Stimulated activated CD8-positive, alpha-beta memory T cell treated with anti-CD3 and anti-CD28 coated beads, Interleukin-4, amount 100 ng/mL, for 1 hour (primary cell): ENCODE measurements at regions not wholly inside any gene's neighbourhood (a gene's known extent, or its start where the extent isn't known, plus 50 kb on each side); places are given as distances from the start of the nearest gene placed in this dataset.
A peak's percentile ranks its signal among the peaks of the same experiment; 100 is the strongest.
"Not testable (repeated sequence)": the region's sequence is repeated elsewhere in the genome, so short reads cannot be mapped to it uniquely, and the experiment has no call there.

ENCODE experiments used
- DNase-seq, 2 donors: peaks; one replicate each; pipeline ENCODE4 v3.0.0-alpha.2; 2020; ENCODE audit warnings: low read depth in 2 of 2, low spot score in 1 of 2

GRCh38 chr4:3954540-3955320, 188.5 kb downstream of the ADRA2C start:
- DNase-seq, result peak in 1 of 2 donors; percentile 19

GRCh38 chr4:3955321-3956164, 189.4 kb downstream of the ADRA2C start:
- DNase-seq, result peak; percentile 95 to 98

- peak in 1 of 2 donors; percentile 9 for DNase-seq
Observed at GRCh38 chr4:3956165-3956867, 190.1 kb downstream of the ADRA2C start.

GRCh38 chr4:3961091-3961672, 195.0 kb downstream of the ADRA2C start:
- DNase-seq, result not testable (repeated sequence)

GRCh38 chr4:3964572-3965278, 198.5 kb downstream of the ADRA2C start:
- not testable (repeated sequence) for DNase-seq

- not testable (repeated sequence) for DNase-seq
Observed at GRCh38 chr4:3967204-3967603, 201.0 kb downstream of the ADRA2C start.

- DNase-seq, result not testable (repeated sequence)
Observed at GRCh38 chr4:3972626-3973025, 206.4 kb downstream of the ADRA2C start.

GRCh38 chr4:3973581-3974200, 207.5 kb downstream of the ADRA2C start:
- not testable (repeated sequence) for DNase-seq

- not testable (repeated sequence) for DNase-seq
Observed at GRCh38 chr4:3983518-3984125, 217.4 kb downstream of the ADRA2C start.

GRCh38 chr4:3984796-3985195, 218.6 kb downstream of the ADRA2C start:
- DNase-seq, result not testable (repeated sequence)

GRCh38 chr4:3986412-3986811, 220.2 kb downstream of the ADRA2C start:
- DNase-seq, result not testable (repeated sequence)

- not testable (repeated sequence) for DNase-seq
Observed at GRCh38 chr4:3997386-3997785, 229.3 kb downstream of the OTOP1 start.

GRCh38 chr4:4004036-4004435, 222.7 kb downstream of the OTOP1 start:
- not testable (repeated sequence) for DNase-seq

- DNase-seq, result not testable (repeated sequence)
Observed at GRCh38 chr4:4004702-4005101, 222.0 kb downstream of the OTOP1 start.

- not testable (repeated sequence) for DNase-seq
Observed at GRCh38 chr4:4006356-4006755, 220.4 kb downstream of the OTOP1 start.

- DNase-seq, result not testable (repeated sequence)
Observed at GRCh38 chr4:4019071-4019470, 207.7 kb downstream of the OTOP1 start.

- not testable (repeated sequence) for DNase-seq
Observed at GRCh38 chr4:4021161-4021560, 205.6 kb downstream of the OTOP1 start.

- DNase-seq, result not testable (repeated sequence)
Observed at GRCh38 chr4:4026708-4027107, 200.0 kb downstream of the OTOP1 start.

GRCh38 chr4:4028752-4029151, 198.0 kb downstream of the OTOP1 start:
- not testable (repeated sequence) for DNase-seq
